Stomach (tissue), 8 donors: ENCODE measurements at regions not wholly inside any gene's neighbourhood (a gene's known extent, or its start where the extent isn't known, plus 50 kb on each side); places are given as distances from the start of the nearest gene placed in this dataset.

ENCODE experiments used
- DNase-seq, 2 donors: peaks; one replicate each; pipeline versions ENCODE4 v3.0.0 to v3.0.0-alpha.2; 2013 to 2019
- H3K27ac ChIP-seq, 5 donors: fragments of 200-600 bp in 4 of 5; sonication (generic) in 4 of 5; one replicate each; pipeline ENCODE4 v1.5.1; 2013 to 2019; ENCODE audit warnings: mild to moderate bottlenecking in 1 of 5, moderate library complexity in 1 of 5
- H3K27me3 ChIP-seq, 3 donors: fragments of 200-600 bp; sonication (generic); one replicate each; pipeline ENCODE4 v1.5.1; 2017 to 2019; ENCODE audit warnings: mixed run types in 1 of 3
- H3K36me3 ChIP-seq, 4 donors: fragments of 200-600 bp; sonication (generic); 1 replicate in 3 of 4; 2 replicates in 1 of 4; pipeline ENCODE4 v1.5.1; 2016 to 2019
- H3K4me1 ChIP-seq, 4 donors: fragments of 200-600 bp; sonication (generic); one replicate each; pipeline ENCODE4 v1.5.1; 2016 to 2019
- H3K4me3 ChIP-seq, 4 donors: fragments of 200-600 bp; sonication (generic) in 3 of 4; one replicate each; pipeline ENCODE4 v1.5.1; 2016 to 2019; ENCODE audit warnings: mild to moderate bottlenecking in 1 of 4
- H3K9me3 ChIP-seq, 4 donors: fragments of 200-600 bp; sonication (generic); one replicate each; pipeline ENCODE4 v1.5.1; 2016 to 2019
- CTCF ChIP-seq, 7 experiments: fragments of 450-650 bp in 4 of 7; fragments of 200-600 bp in 3 of 7; sonication (generic) in 3 of 7; IDR thresholded peaks; one replicate each; pipeline ENCODE4 v1.5.1; 2016 to 2019; ENCODE audit warnings: antibody characterized with exemption in 7 of 7, control low read depth in 2 of 7, mild to moderate bottlenecking in 1 of 7
- EP300 ChIP-seq: sonication (generic); formaldehyde crosslinking; IDR thresholded peaks from one replicate; pipeline ENCODE4 v1.6.1; 2017; ENCODE audit warnings: antibody characterized with exemption
- POLR2A ChIP-seq, 4 donors: fragments of 450-650 bp; IDR thresholded peaks; one replicate each; pipeline ENCODE4 v1.6.1; 2016; ENCODE audit warnings: antibody characterized with exemption in 4 of 4, control low read depth in 2 of 4, mild to moderate bottlenecking in 1 of 4, moderate library complexity in 1 of 4
- POLR2AphosphoS5 ChIP-seq, 3 donors: sonication (generic); formaldehyde crosslinking; IDR thresholded peaks; one replicate each; pipeline ENCODE4 v1.6.1; 2016; ENCODE audit warnings: antibody characterized with exemption in 3 of 3
- WGBS, 5 donors: extraction: QIAGEN DNeasy Blood & Tissue Kit in 3 of 5; methylation state at CpG; one replicate each; pipeline versions ENCODE4 v1.1.5 to v1.1.7; 2013 to 2018; 5-methylcytosine and 5-hydroxymethylcytosine counted together
- intact Hi-C: fragments of 100-400 bp; cut with DNase I; formaldehyde crosslinking; loops from one replicate; pipeline ENCODE4 v1.15.1; 2023; ENCODE audit warnings: low total_unique reads
- donor health status: healthy with polysubstance abuse.
- donor health status: Bipolar disorder and iron deficiency.
- donor health status: healthy.

DNA sequence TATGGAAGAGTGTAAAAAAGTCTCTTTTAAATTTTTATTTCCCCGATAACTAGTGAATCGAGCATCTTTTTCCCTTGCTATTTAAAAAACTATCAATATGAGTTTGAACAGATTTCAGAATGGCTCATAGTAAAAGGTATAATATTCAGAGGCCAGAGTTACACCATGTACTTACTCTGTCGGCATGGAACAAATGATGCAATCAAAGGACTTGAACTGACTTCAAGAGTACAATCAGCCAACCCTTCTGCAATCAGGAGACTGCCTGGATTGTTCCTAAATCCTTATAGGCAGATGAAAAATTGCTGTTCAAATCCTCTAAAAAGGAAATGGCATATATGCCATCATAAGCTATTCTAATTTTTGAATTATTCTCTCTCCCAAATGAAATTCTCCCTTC lies 273.3 kb downstream of the SH2D1A start:
- H3K27me3 ChIP-seq, result no peaks in the 10 kb centered on the region
- H3K36me3 ChIP-seq, result no peaks in the 10 kb centered on the region
- intact Hi-C loops, result no loop called here
- TF ChIP-seq EP300 (no peak), POLR2AphosphoS5 (IDR thresholded peaks at IDR 0.05) (no peak), CTCF (IDR thresholded peaks at IDR 0.05) (no peak), POLR2A (IDR thresholded peaks at IDR 0.05) (no peak)
- WGBS, 5 donors, result 74 to 89% (median 83%) methylated on average over 3 of the region's 3 CpGs
- no peaks in the 10 kb centered on the region for H3K9me3 ChIP-seq
- H3K27ac ChIP-seq, result no peak overlapping the region
- H3K4me3 ChIP-seq, result no peak overlapping the region
- no peaks in the 10 kb centered on the region for H3K4me1 ChIP-seq
- no peak for DNase-seq

DNA sequence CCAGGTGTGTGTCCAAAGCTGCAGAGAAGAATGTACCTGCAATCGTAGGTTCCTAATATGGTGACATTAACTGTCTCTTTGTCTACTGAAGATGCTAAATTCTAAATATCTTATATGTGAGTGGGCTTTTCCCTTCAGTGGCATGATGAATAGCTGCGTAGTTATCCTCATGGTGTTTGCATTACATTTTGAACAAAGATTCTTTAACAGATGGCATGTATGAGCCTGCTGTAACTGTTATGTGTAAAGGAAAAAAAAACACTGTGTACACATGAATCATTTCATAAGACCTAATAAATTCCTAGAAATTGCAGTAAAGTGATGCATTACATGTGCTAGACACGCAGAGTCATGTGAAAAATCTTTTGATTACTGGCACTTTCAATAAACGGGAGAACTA lies 288.0 kb downstream of the SH2D1A start:
- no peak overlapping the region for H3K27ac ChIP-seq
- intact Hi-C loops, result no loop called here
- H3K27me3 ChIP-seq, result no peaks in the 10 kb centered on the region
- WGBS, 5 donors, result 63 to 80% (median 69%) methylated on average over 4 of the region's 4 CpGs
- no peaks in the 10 kb centered on the region for H3K4me1 ChIP-seq
- no peak for TF ChIP-seq CTCF (IDR thresholded peaks at IDR 0.05)
- TF ChIP-seq EP300, result no peak
- no peak for TF ChIP-seq POLR2AphosphoS5 (IDR thresholded peaks at IDR 0.05)
- TF ChIP-seq POLR2A (IDR thresholded peaks at IDR 0.05), result no peak
- DNase-seq, result no peak
- H3K9me3 ChIP-seq, result no peaks in the 10 kb centered on the region
- no peak overlapping the region for H3K4me3 ChIP-seq
- H3K36me3 ChIP-seq, result no peaks in the 10 kb centered on the region

DNA sequence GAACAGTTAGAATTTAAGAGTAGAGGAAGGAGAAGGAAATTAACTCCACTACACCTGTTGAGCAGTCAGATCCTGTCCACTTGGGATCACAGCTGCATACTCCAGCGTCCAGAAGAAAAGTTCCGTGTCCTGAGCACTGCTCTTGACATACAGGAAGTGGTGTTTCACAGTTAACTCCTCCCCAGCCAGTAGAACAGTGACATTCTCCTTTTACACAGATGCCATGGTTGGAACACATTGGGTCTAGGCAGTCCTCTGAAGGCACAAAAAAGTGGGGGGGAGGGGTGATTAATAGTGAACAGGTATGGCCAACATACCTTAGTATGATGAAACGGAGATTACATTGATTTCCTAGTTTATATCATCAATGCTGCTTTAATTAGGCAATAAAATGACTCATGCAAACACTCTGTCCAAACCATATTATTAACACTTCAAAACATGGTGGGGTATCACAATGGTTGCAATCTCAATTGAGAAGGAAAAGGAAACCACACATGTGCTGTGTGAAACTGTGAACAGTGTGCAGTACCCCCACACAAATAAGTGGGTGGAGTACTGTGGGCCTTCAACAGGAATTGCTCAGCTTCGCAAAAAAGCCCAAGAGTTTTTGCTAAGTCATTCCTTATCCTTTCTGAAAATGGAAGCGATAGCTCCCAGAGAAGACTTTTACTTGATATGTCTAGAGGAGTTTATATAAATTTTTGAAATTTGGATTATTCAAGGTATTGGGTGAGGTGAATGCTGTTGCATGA lies 295.6 kb downstream of the SH2D1A start:
- DNase-seq, result no peak
- no peaks in the 10 kb centered on the region for H3K27me3 ChIP-seq
- 60 to 83% (median 68%) methylated on average over 5 of the region's 5 CpGs for WGBS, 5 donors
- no peak overlapping the region for H3K27ac ChIP-seq
- H3K4me1 ChIP-seq, result no peaks in the 10 kb centered on the region
- no peaks in the 10 kb centered on the region for H3K9me3 ChIP-seq
- H3K36me3 ChIP-seq, result no peaks in the 10 kb centered on the region
- intact Hi-C loops, result no loop called here
- H3K4me3 ChIP-seq, result no peak overlapping the region
- TF ChIP-seq POLR2AphosphoS5 (IDR thresholded peaks at IDR 0.05) (no peak), CTCF (IDR thresholded peaks at IDR 0.05) (no peak), POLR2A (IDR thresholded peaks at IDR 0.05) (no peak), EP300 (no peak)

GRCh38 chrX:124646403-124646802 lies 300.0 kb downstream of the SH2D1A start:
- WGBS, 5 donors, result 43 to 81% (median 68%) methylated on average over 1 of the region's 1 CpG
- intact Hi-C loops, result no loop called here
- no peaks in the 10 kb centered on the region for H3K36me3 ChIP-seq
- no peak for TF ChIP-seq EP300
- TF ChIP-seq POLR2A (IDR thresholded peaks at IDR 0.05), result no peak
- TF ChIP-seq POLR2AphosphoS5 (IDR thresholded peaks at IDR 0.05), result no peak
- no peak for TF ChIP-seq CTCF (IDR thresholded peaks at IDR 0.05)
- H3K4me3 ChIP-seq, result no peak overlapping the region
- H3K27ac ChIP-seq, result no peak overlapping the region
- H3K27me3 ChIP-seq, result no peaks in the 10 kb centered on the region
- H3K4me1 ChIP-seq, result no peaks in the 10 kb centered on the region
- no peak for DNase-seq
- no peaks in the 10 kb centered on the region for H3K9me3 ChIP-seq
